C4-2B (cell line): ENCODE measurements at regions not wholly inside any gene's neighbourhood (a gene's known extent, or its start where the extent isn't known, plus 50 kb on each side); places are given as distances from the start of the nearest gene placed in this dataset.

Experiments used
- H3K27ac ChIP-seq: fragments of 450-650 bp; 2 replicates; pipeline ENCODE4 v1.5.1; 2017
- CTCF ChIP-seq: fragments of 450-650 bp; conservative IDR thresholded peaks from 2 replicates; pipeline ENCODE4 v1.5.1; 2017; ENCODE audit warnings: mild to moderate bottlenecking
- ZFX ChIP-seq: fragments of 450-650 bp; IDR thresholded peaks from 2 replicates; pipeline ENCODE4 v1.6.1; 2017

- TF ChIP-seq ZFX (no peak), CTCF (no peak; the same call in 1 of the 2 replicates)
These were observed 199.3 kb upstream of the WDFY3 start for GRCh38 chr4:85165808-85166207.

DNA sequence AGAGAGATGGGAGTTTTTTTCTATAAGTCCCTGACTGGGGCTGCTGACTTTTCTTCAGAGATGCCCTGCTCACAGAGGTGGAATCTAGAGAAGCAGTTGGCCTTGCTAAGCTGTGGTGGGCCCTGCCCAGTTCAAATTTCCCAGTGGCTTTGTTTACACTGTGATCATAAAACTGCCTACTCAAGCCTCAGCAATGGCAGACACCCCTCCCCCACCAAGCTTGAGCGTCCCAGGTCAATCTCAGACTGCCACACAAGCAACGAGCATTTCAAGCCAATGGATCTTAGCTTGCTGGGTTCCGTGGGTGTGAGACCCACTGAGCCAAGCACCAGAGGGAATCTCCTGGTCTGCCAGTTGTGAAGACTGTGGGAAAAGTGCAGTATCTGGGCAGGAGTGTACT is 199.8 kb upstream of the WDFY3 start:
- TF ChIP-seq ZFX, result no peak
- TF ChIP-seq CTCF, result no peak

More at GRCh38 chr4:85165808-85166207, 199.3 kb upstream of the WDFY3 start:
- no peak overlapping the region for H3K27ac ChIP-seq

GRCh38 chr4:85168234-85168834 is 201.8 kb upstream of the WDFY3 start:
- TF ChIP-seq CTCF (no peak), ZFX (no peak)
- H3K27ac ChIP-seq, result no peak overlapping the region

More for the DNA sequence above, 199.8 kb upstream of the WDFY3 start:
- no peak overlapping the region for H3K27ac ChIP-seq

DNA sequence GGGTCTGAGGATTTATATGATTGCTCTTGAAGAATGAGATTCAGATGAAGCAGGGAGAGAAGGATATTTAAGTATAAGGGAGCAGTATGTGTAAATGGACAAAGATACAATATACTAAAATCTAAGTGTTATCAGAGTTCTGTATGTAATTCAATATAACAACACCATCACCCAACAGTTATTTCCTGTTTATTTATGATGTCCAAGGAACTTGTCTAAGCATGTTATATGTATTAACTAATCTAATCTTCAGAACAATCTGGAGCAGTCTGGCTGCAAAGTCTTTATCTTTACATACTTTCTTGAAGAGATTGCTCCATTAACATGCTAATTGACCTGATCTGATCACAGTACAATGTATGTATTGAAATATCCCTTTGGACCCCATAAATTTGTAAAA is 203.8 kb upstream of the WDFY3 start:
- H3K27ac ChIP-seq, result no peak overlapping the region
- TF ChIP-seq ZFX, result no peak
- no peak for TF ChIP-seq CTCF

DNA sequence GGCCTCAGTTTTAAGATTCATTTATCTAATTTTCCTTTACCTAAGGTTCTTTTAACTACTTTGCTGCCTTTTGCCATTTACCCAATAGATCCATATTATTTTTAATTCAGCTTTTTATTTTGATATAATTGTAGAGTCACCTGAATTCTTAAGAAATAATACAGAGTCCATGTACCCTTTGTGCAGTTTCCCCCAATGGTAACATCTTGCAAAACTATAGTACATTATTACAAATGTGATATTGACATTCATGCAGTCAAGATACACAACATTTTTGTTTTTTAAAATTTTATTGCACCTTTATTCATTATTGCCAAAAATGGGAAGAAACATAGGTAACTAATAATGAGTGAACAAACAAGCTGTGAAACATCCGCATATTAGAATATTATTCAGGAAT is 208.7 kb upstream of the WDFY3 start:
- no peak for TF ChIP-seq ZFX
- TF ChIP-seq CTCF, result no peak
- H3K27ac ChIP-seq, result no peak overlapping the region

DNA sequence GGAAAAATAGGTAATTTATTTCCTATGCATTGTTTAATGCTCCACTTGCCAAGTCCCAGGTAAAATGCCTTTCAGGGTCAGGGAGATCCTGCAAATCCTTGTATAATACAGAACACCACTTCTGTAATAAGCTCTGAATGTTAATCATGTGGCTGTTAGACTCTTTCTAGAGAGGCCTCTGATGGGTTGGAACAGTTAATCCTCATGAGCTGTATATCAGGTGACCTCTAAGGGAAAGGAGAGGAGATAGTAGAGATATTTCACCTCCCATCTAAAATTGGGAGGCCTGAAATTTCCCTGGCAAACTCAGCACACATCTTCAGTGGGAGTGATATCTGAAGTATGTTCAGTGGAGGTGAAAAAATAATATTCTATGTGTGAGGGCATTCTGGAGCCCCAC is 210.6 kb upstream of the WDFY3 start:
- TF ChIP-seq ZFX, result no peak
- TF ChIP-seq CTCF, result no peak
- H3K27ac ChIP-seq, result no peak overlapping the region

- no peak overlapping the region for H3K27ac ChIP-seq
- TF ChIP-seq CTCF (no peak), ZFX (no peak)
These were observed 211.2 kb upstream of the WDFY3 start for GRCh38 chr4:85177679-85178078.
